D721Med (cell line): ENCODE measurements at regions not wholly inside any gene's neighbourhood (a gene's known extent, or its start where the extent isn't known, plus 50 kb on each side); places are given as distances from the start of the nearest gene placed in this dataset.

Source experiments
- DNase-seq: peaks from one replicate; pipeline ENCODE4 v3.0.0; 2011; ENCODE audit warnings: low spot score; ENCODE audit not compliant: insufficient read length
- FAIRE-seq: peaks from 2 replicates; lab custom pipeline; 2011; peaks lifted over from hg19 to GRCh38; lab: Jason Lieb, UNC
- TF ChIP-seq, protein P1 (sequence below): IDR thresholded peaks from 2 replicates; pipeline ENCODE4 v1.5.1; 2012; ENCODE audit warnings: mild to moderate bottlenecking, control low read depth; ENCODE audit not compliant: insufficient read depth; ENCODE audit errors: missing control alignments

GRCh38 chr12:92528097-92528496 is 174.7 kb upstream of the PLEKHG7 start:
- TF ChIP-seq, protein P1, sequence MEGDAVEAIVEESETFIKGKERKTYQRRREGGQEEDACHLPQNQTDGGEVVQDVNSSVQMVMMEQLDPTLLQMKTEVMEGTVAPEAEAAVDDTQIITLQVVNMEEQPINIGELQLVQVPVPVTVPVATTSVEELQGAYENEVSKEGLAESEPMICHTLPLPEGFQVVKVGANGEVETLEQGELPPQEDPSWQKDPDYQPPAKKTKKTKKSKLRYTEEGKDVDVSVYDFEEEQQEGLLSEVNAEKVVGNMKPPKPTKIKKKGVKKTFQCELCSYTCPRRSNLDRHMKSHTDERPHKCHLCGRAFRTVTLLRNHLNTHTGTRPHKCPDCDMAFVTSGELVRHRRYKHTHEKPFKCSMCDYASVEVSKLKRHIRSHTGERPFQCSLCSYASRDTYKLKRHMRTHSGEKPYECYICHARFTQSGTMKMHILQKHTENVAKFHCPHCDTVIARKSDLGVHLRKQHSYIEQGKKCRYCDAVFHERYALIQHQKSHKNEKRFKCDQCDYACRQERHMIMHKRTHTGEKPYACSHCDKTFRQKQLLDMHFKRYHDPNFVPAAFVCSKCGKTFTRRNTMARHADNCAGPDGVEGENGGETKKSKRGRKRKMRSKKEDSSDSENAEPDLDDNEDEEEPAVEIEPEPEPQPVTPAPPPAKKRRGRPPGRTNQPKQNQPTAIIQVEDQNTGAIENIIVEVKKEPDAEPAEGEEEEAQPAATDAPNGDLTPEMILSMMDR: no peak
- no peak for FAIRE-seq

DNA sequence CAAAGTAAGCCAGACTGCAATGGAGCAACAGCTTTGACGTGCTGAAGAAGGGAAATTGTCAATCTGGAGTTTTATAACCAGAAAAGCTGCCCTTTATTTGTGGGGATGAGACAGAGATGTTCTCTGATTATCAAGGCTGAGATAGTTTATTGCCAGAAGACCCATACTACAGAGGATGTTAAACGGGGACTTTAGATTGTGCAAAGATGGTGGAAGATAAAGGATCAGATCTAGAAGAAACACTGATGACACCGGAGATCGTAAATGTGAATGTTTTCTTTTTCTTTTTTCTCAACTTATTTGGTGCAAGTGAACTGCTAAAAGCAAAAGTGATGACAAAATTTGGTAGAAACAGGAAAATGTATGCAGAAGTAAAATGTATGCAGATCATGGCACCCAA is 178.3 kb upstream of the PLEKHG7 start:
- DNase-seq (no peak), FAIRE-seq (no peak)
- TF ChIP-seq, protein P1: no peak

More at GRCh38 chr12:92528097-92528496, 174.7 kb upstream of the PLEKHG7 start:
- no peak for DNase-seq

- FAIRE-seq: no peak
- TF ChIP-seq, protein P1: no peak
- DNase-seq: no peak
Observed at GRCh38 chr12:92520511-92520910, 182.3 kb upstream of the PLEKHG7 start.

DNA sequence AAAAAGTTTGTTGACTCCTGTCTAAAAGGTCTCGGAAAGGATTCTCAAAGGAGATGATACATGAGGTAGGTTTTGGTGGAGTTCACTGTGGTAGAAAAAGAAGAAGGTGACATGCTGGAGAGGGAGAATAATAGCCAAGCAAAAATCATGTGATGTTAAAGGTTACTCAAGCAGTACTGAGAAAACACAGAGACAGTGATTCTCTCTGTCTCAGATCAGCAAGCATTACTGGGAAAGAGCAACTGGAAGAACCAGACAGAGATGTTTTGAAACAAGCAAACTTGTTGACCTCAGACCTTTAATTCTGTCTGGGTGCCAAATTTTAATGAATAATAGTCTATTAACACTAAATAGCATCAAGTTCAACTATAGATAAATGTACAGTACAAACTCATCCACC is 183.5 kb upstream of the PLEKHG7 start:
- FAIRE-seq (no peak), DNase-seq (no peak)
- TF ChIP-seq, protein P1: no peak

- FAIRE-seq: no peak
- TF ChIP-seq, protein P1: no peak
- DNase-seq: no peak
Observed at GRCh38 chr12:92518071-92518470, 184.7 kb upstream of the PLEKHG7 start.

GRCh38 chr12:92516277-92516600 is 186.6 kb upstream of the PLEKHG7 start:
- no peak for DNase-seq
- TF ChIP-seq, protein P1: no peak
- FAIRE-seq: no peak

GRCh38 chr12:92513231-92513730 is 189.5 kb upstream of the PLEKHG7 start:
- no peak for FAIRE-seq
- no peak for DNase-seq
- TF ChIP-seq, protein P1: no peak
